Esophagus muscularis mucosa (tissue), 4 donors: ENCODE measurements at regions not wholly inside any gene's neighbourhood (a gene's known extent, or its start where the extent isn't known, plus 50 kb on each side); places are given as distances from the start of the nearest gene placed in this dataset.

Experiments used
- DNase-seq: peaks from one replicate; pipeline ENCODE4 v3.0.0-alpha.2; 2017; ENCODE audit errors: extremely low spot score
- H3K27ac ChIP-seq, 4 donors: fragments of 200-600 bp; sonication (generic); replicated peaks in 1 of 4; 1 replicate in 3 of 4; 2 replicates in 1 of 4; pipeline ENCODE4 v1.5.1; 2016 to 2019; ENCODE audit warnings: mild to moderate bottlenecking in 1 of 4
- H3K27me3 ChIP-seq, 4 donors: fragments of 200-600 bp; sonication (generic); one replicate each; pipeline versions ENCODE4 v1.5.1 to v1.6.0; 2016 to 2019
- H3K36me3 ChIP-seq, 4 donors: fragments of 200-600 bp; sonication (generic); one replicate each; pipeline ENCODE4 v1.5.1; 2016 to 2019
- H3K4me1 ChIP-seq, 4 donors: fragments of 200-600 bp; sonication (generic); one replicate each; pipeline ENCODE4 v1.5.1; 2016 to 2019
- H3K4me3 ChIP-seq, 4 donors: fragments of 200-600 bp; sonication (generic); 1 replicate in 2 of 4; 2 replicates in 2 of 4; pipeline ENCODE4 v1.5.1; 2016 to 2019; ENCODE audit warnings: mild to moderate bottlenecking in 4 of 4, moderate library complexity in 1 of 4
- H3K9me3 ChIP-seq, 4 donors: fragments of 200-600 bp; sonication (generic); 1 replicate in 3 of 4; 2 replicates in 1 of 4; pipeline ENCODE4 v1.5.1; 2016 to 2019
- EP300 ChIP-seq: sonication (generic); formaldehyde crosslinking; IDR thresholded peaks from one replicate; pipeline ENCODE4 v1.6.1; 2017; ENCODE audit warnings: antibody characterized with exemption
- POLR2A ChIP-seq: fragments of 450-650 bp; IDR thresholded peaks from one replicate; pipeline ENCODE4 v1.6.1; 2017; ENCODE audit warnings: antibody characterized with exemption, moderate library complexity, mild to moderate bottlenecking, low read depth
- POLR2AphosphoS5 ChIP-seq, 2 donors: sonication (generic); formaldehyde crosslinking; IDR thresholded peaks; one replicate each; pipeline ENCODE4 v1.6.1; 2017; ENCODE audit warnings: antibody characterized with exemption in 2 of 2
- WGBS: methylation state at CpG from one replicate; pipeline ENCODE4 v1.1.5; 2018; 5-methylcytosine and 5-hydroxymethylcytosine counted together
- intact Hi-C: fragments of 100-400 bp; cut with DNase I; formaldehyde crosslinking; loops from one replicate; pipeline ENCODE4 v1.15.1; 2023
- TF ChIP-seq, protein P1 (sequence below), 3 experiments: fragments of 200-600 bp in 2 of 3; fragments of 450-650 bp in 1 of 3; sonication (generic) in 2 of 3; IDR thresholded peaks; one replicate each; pipeline ENCODE4 v1.5.1; 2017 to 2019; ENCODE audit warnings: antibody characterized with exemption in 3 of 3, mild to moderate bottlenecking in 2 of 3, moderate library complexity in 1 of 3

DNA sequence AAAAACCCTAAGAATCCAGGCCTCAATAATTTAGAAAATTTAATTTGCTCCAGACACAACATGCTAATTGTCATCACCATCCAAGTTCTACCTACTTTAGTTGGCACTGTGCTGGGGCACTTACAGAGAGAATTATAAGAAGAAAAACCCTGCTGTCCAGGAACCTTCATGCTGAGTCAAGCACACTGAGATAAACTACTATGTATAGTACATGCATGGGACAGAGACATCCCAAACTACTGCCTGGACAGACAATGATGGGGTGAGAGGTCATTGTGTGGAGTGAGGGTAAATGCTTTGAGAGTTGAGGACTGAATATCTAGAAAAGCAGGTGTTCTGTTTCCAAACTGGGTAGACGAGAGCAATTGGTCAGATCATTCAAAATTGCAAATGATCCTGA, 135.3 kb upstream of the CTTNBP2NL start:
- DNase-seq = no peak
- no peaks in the 10 kb centered on the region for H3K9me3 ChIP-seq
- no peak overlapping the region for H3K27ac ChIP-seq
- intact Hi-C loops = no loop called here
- TF ChIP-seq, protein P1, sequence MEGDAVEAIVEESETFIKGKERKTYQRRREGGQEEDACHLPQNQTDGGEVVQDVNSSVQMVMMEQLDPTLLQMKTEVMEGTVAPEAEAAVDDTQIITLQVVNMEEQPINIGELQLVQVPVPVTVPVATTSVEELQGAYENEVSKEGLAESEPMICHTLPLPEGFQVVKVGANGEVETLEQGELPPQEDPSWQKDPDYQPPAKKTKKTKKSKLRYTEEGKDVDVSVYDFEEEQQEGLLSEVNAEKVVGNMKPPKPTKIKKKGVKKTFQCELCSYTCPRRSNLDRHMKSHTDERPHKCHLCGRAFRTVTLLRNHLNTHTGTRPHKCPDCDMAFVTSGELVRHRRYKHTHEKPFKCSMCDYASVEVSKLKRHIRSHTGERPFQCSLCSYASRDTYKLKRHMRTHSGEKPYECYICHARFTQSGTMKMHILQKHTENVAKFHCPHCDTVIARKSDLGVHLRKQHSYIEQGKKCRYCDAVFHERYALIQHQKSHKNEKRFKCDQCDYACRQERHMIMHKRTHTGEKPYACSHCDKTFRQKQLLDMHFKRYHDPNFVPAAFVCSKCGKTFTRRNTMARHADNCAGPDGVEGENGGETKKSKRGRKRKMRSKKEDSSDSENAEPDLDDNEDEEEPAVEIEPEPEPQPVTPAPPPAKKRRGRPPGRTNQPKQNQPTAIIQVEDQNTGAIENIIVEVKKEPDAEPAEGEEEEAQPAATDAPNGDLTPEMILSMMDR (IDR thresholded peaks at IDR 0.05) = no peak
- TF ChIP-seq POLR2AphosphoS5 (IDR thresholded peaks at IDR 0.05) (no peak), POLR2A (no peak), EP300 (no peak)
- H3K36me3 ChIP-seq = no peaks in the 10 kb centered on the region
- 86% methylated on average over 1 of the region's 1 CpG for WGBS
- peaks cover 0 to 29% (median 21%) of the 10 kb centered on the region in 4 donors for H3K4me1 ChIP-seq
- H3K4me3 ChIP-seq = no peak overlapping the region
- H3K27me3 ChIP-seq = no peaks in the 10 kb centered on the region

DNA sequence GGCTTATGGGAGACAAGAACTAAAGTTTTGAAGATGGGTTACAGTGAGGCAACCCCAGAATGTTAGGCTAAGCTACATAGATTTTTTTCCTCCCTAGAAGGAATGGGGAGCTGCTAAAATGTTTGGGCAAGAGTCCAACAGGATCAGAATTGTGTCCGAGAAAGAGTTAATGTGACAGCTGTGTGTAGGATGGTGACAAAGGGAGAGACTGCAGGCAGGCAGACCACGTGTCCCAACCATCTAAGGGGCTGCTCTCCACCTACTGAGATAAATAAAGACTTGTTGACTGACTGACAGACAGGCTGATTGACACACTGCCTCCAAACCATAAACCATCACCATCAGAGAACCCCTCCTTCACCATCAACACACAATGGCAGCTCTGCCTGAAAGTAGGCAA, 133.7 kb upstream of the CTTNBP2NL start:
- H3K4me3 ChIP-seq = no peak overlapping the region
- intact Hi-C loops = no loop called here
- DNase-seq = no peak

DNA sequence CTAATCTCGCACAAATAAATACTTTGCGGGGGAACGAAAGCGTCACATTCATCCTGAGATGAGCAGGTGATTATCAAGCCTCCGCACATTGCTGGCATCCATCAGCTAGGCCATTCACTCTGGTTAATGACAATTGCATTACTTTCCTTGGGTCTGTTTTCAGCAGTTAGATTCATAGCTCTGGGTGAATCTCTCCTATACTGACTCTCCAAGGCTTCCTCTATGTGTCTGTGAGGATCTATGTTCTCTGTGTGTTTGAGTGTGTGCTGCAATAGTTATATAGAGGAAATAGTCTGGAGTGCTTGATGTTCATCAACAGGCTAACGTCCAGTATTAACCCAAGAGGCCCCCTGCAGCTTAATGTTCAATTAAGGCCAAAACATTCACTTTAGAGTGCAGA, 133.0 kb upstream of the CTTNBP2NL start:
- Histone ChIP-seq H3K9me3 (no peaks in the 10 kb centered on the region), H3K27ac (no peak overlapping the region), H3K4me3 (no peak overlapping the region), H3K27me3 (no peaks in the 10 kb centered on the region), H3K4me1 (peaks cover 0 to 52% (median 34%) of the 10 kb centered on the region in 4 donors), H3K36me3 (no peaks in the 10 kb centered on the region)
- WGBS = 85% methylated on average over 6 of the region's 6 CpGs
- TF ChIP-seq EP300 = no peak
- TF ChIP-seq POLR2AphosphoS5 (IDR thresholded peaks at IDR 0.05) = no peak
- TF ChIP-seq POLR2A = no peak
- TF ChIP-seq, protein P1 (IDR thresholded peaks at IDR 0.05) = no peak
- no peak for DNase-seq
- intact Hi-C loops = no loop called here

More for the DNA sequence above, 133.7 kb upstream of the CTTNBP2NL start:
- TF ChIP-seq POLR2AphosphoS5 (IDR thresholded peaks at IDR 0.05) (no peak), EP300 (no peak), POLR2A (no peak)
- TF ChIP-seq, protein P1 (IDR thresholded peaks at IDR 0.05) = no peak
- no peak overlapping the region for H3K27ac ChIP-seq
- WGBS = 76% methylated on average over 2 of the region's 2 CpGs
- no peaks in the 10 kb centered on the region for H3K9me3 ChIP-seq
- no peaks in the 10 kb centered on the region for H3K36me3 ChIP-seq
- no peaks in the 10 kb centered on the region for H3K27me3 ChIP-seq
- H3K4me1 ChIP-seq = peaks cover 0 to 45% (median 27%) of the 10 kb centered on the region in 4 donors

DNA sequence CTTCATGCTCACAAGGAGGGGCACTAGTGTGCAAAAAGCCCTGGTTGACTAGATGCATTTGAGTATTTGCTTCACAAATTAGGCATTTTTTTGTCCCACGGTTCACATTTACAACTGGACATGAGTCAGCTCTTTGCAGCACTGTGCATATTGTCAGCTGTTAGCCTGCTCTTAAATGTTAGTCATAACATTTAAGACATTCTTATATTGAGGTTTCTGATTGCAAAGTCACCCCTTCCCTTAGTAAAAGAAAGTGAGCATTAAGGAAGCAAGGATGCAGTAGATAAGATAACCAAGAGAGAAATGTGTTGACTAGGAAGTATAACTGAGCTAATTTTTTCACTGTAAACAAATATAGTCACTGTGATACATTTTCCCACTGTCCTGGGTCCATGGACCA, 132.6 kb upstream of the CTTNBP2NL start:
- no peak for DNase-seq
- H3K36me3 ChIP-seq = no peaks in the 10 kb centered on the region
- no peaks in the 10 kb centered on the region for H3K27me3 ChIP-seq
- H3K4me3 ChIP-seq = no peak overlapping the region
- intact Hi-C loops = no loop called here
- TF ChIP-seq, protein P1 (IDR thresholded peaks at IDR 0.05) = no peak
- TF ChIP-seq POLR2A = no peak
- 33% methylated on average over 1 of the region's 1 CpG for WGBS
- peaks cover 0 to 56% (median 37%) of the 10 kb centered on the region in 4 donors for H3K4me1 ChIP-seq
- H3K27ac ChIP-seq = peak overlapping the region in 1 of 4 donors; percentile 35
- no peaks in the 10 kb centered on the region for H3K9me3 ChIP-seq

DNA sequence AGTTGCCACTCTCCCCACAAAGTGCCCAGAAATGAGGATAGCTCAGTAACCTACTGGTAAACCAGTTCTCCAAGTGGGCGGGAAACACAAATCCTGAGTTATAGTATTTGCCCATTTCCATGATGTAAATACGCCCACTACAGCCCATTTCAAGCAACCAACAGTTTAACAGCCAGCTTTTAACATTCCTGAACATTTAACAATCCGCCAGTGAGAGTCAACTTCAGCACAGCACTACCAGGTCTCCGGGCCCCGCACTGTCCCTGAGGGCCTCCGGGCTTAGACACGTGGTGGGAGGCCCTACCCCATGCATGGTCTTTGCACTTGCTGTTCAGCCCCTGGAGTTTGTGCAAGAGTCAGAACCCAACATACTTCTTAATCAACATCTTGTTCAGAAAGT, 132.0 kb upstream of the CTTNBP2NL start:
- Histone ChIP-seq H3K4me3 (no peak overlapping the region), H3K9me3 (no peaks in the 10 kb centered on the region), H3K36me3 (no peaks in the 10 kb centered on the region), H3K4me1 (peaks cover 0 to 58% (median 38%) of the 10 kb centered on the region in 4 donors), H3K27me3 (no peaks in the 10 kb centered on the region), H3K27ac (peak overlapping the region in 3 of 4 donors; percentile 25 to 76 (median 35))
- intact Hi-C loops = no loop called here
- DNase-seq = no peak
- TF ChIP-seq EP300 (no peak), POLR2A (no peak), POLR2AphosphoS5 (IDR thresholded peaks at IDR 0.05) (no peak)
- TF ChIP-seq, protein P1 (IDR thresholded peaks at IDR 0.05) = no peak
- WGBS = 68% methylated on average over 7 of the region's 7 CpGs
